Mesodermal cell (in vitro differentiated cells): ENCODE measurements at regions not wholly inside any gene's neighbourhood (a gene's known extent, or its start where the extent isn't known, plus 50 kb on each side); places are given as distances from the start of the nearest gene placed in this dataset.

Experiments
- H3K27ac ChIP-seq: 2 replicates; pipeline ENCODE4 v1.7.0; 2013; ENCODE audit warnings: mild to moderate bottlenecking, low read depth, low read length, moderate library complexity; ENCODE audit not compliant: severe bottlenecking
- H3K36me3 ChIP-seq: 2 replicates; pipeline ENCODE4 v1.7.1; 2013; ENCODE audit warnings: mild to moderate bottlenecking, low read length, moderate library complexity; ENCODE audit not compliant: control insufficient read depth, insufficient read depth
- H3K4me1 ChIP-seq: one replicate; pipeline ENCODE4 v1.7.1; 2013; ENCODE audit warnings: mild to moderate bottlenecking, low read length; ENCODE audit not compliant: insufficient read depth, control insufficient read depth, poor library complexity, severe bottlenecking
- H3K4me3 ChIP-seq: 2 replicates; pipeline ENCODE4 v1.7.0; 2013; ENCODE audit warnings: low read length, control low read depth, mild to moderate bottlenecking; ENCODE audit not compliant: insufficient read depth, poor library complexity, severe bottlenecking; ENCODE audit errors: extremely low read depth
- H3K9me3 ChIP-seq: 2 replicates; pipeline ENCODE4 v1.7.1; 2013; ENCODE audit warnings: mild to moderate bottlenecking, low read length, moderate library complexity; ENCODE audit not compliant: control insufficient read depth
- WGBS, 2 experiments: methylation state at CpG; one replicate each; pipeline ENCODE4 v1.1.5; 2013; ENCODE audit warnings: missing lambda C conversion rate in 2 of 2; ENCODE audit not compliant: insufficient coverage in 2 of 2; 5-methylcytosine and 5-hydroxymethylcytosine counted together

GRCh38 chr17:34133350-34133749 lies 121.7 kb upstream of the CCL2 start:
- 77 to 92% methylated on average over 2 of the region's 2 CpGs for WGBS, 2 experiments
- Histone ChIP-seq H3K27ac (no peak overlapping the region), H3K9me3 (no peaks in the 10 kb centered on the region), H3K4me1 (no peaks in the 10 kb centered on the region), H3K4me3 (no peak overlapping the region), H3K36me3 (no peaks in the 10 kb centered on the region)

- H3K9me3 ChIP-seq, result no peaks in the 10 kb centered on the region
- no peaks in the 10 kb centered on the region for H3K36me3 ChIP-seq
- no peaks in the 10 kb centered on the region for H3K4me1 ChIP-seq
- WGBS, 2 experiments, result 20 to 60% methylated on average over 1 of the region's 2 CpGs
- H3K4me3 ChIP-seq, result no peak overlapping the region
- no peak overlapping the region for H3K27ac ChIP-seq
Measured at GRCh38 chr17:34135841-34136240, 119.2 kb upstream of the CCL2 start.

- Histone ChIP-seq H3K4me1 (no peaks in the 10 kb centered on the region), H3K36me3 (no peaks in the 10 kb centered on the region), H3K27ac (no peak overlapping the region), H3K4me3 (no peak overlapping the region), H3K9me3 (no peaks in the 10 kb centered on the region)
- WGBS, 2 experiments, result 63 to 74% methylated on average over 5 to 6 of the region's 8 CpGs
Measured at GRCh38 chr17:34140006-34140405, 115.1 kb upstream of the CCL2 start.

GRCh38 chr17:34141590-34141989 lies 113.5 kb upstream of the CCL2 start:
- 91 to 92% methylated on average over 2 of the region's 2 CpGs for WGBS, 2 experiments
- Histone ChIP-seq H3K27ac (no peak overlapping the region), H3K9me3 (no peaks in the 10 kb centered on the region), H3K4me1 (no peaks in the 10 kb centered on the region), H3K36me3 (no peaks in the 10 kb centered on the region), H3K4me3 (no peak overlapping the region)

GRCh38 chr17:34143430-34143829 lies 111.7 kb upstream of the CCL2 start:
- Histone ChIP-seq H3K27ac (no peak overlapping the region), H3K36me3 (no peaks in the 10 kb centered on the region), H3K9me3 (no peaks in the 10 kb centered on the region), H3K4me3 (no peak overlapping the region), H3K4me1 (no peaks in the 10 kb centered on the region)
- 80 to 100% methylated on average over 1 of the region's 1 CpG for WGBS, 2 experiments

- H3K27ac ChIP-seq, result no peak overlapping the region
- WGBS, 2 experiments, result 56 to 63% methylated on average over 4 of the region's 5 CpGs
- no peak overlapping the region for H3K4me3 ChIP-seq
- no peaks in the 10 kb centered on the region for H3K36me3 ChIP-seq
- H3K9me3 ChIP-seq, result no peaks in the 10 kb centered on the region
- H3K4me1 ChIP-seq, result no peaks in the 10 kb centered on the region
Measured at GRCh38 chr17:34146440-34147043, 108.5 kb upstream of the CCL2 start.

GRCh38 chr17:34151102-34151501 lies 104.0 kb upstream of the CCL2 start:
- 83 to 100% methylated on average over 1 to 2 of the region's 2 CpGs for WGBS, 2 experiments
- no peak overlapping the region for H3K27ac ChIP-seq

GRCh38 chr17:34153991-34154390 lies 101.1 kb upstream of the CCL2 start:
- H3K4me1 ChIP-seq, result peaks cover 3% of the 10 kb centered on the region
- no peaks in the 10 kb centered on the region for H3K36me3 ChIP-seq
- H3K27ac ChIP-seq, result no peak overlapping the region
- no peaks in the 10 kb centered on the region for H3K9me3 ChIP-seq
- 78 to 98% methylated on average over 6 of the region's 6 CpGs for WGBS, 2 experiments
- H3K4me3 ChIP-seq, result no peak overlapping the region

More at GRCh38 chr17:34151102-34151501, 104.0 kb upstream of the CCL2 start:
- Histone ChIP-seq H3K4me1 (no peaks in the 10 kb centered on the region), H3K4me3 (no peak overlapping the region), H3K9me3 (no peaks in the 10 kb centered on the region), H3K36me3 (no peaks in the 10 kb centered on the region)

- Histone ChIP-seq H3K36me3 (no peaks in the 10 kb centered on the region), H3K4me1 (peaks cover 3% of the 10 kb centered on the region), H3K4me3 (no peak overlapping the region), H3K27ac (no peak overlapping the region), H3K9me3 (no peaks in the 10 kb centered on the region)
- WGBS, 2 experiments, result 66 to 68% methylated on average over 11 to 21 of the region's 23 CpGs
Measured at GRCh38 chr17:34154961-34155730, 99.9 kb upstream of the CCL2 start.

GRCh38 chr17:34155947-34156346 lies 99.1 kb upstream of the CCL2 start:
- Histone ChIP-seq H3K4me3 (no peak overlapping the region), H3K27ac (no peak overlapping the region), H3K36me3 (no peaks in the 10 kb centered on the region), H3K4me1 (peaks cover 3% of the 10 kb centered on the region), H3K9me3 (no peaks in the 10 kb centered on the region)
- WGBS, 2 experiments, result 90 to 100% methylated on average over 5 of the region's 7 CpGs

- Histone ChIP-seq H3K27ac (no peak overlapping the region), H3K9me3 (no peaks in the 10 kb centered on the region), H3K4me3 (no peak overlapping the region), H3K4me1 (peaks cover 3% of the 10 kb centered on the region), H3K36me3 (no peaks in the 10 kb centered on the region)
- 73 to 75% methylated on average over 10 of the region's 16 CpGs for WGBS, 2 experiments
Measured at GRCh38 chr17:34156401-34156740, 98.7 kb upstream of the CCL2 start.
